Activated CD4-positive, alpha-beta T cell treated with anti-CD3 and anti-CD28 coated beads, Interleukin-2, Interleukin-4, amounts not matched to agents 100 ng/mL and 50 ng/mL, durations not matched to agents 16 hours and 8 hours (primary cell): ENCODE measurements at regions not wholly inside any gene's neighbourhood (a gene's known extent, or its start where the extent isn't known, plus 50 kb on each side); places are given as distances from the start of the nearest gene placed in this dataset.

Experiments
- DNase-seq: peaks from one replicate; pipeline ENCODE4 v3.0.0-alpha.2; 2020; ENCODE audit warnings: low spot score

DNA sequence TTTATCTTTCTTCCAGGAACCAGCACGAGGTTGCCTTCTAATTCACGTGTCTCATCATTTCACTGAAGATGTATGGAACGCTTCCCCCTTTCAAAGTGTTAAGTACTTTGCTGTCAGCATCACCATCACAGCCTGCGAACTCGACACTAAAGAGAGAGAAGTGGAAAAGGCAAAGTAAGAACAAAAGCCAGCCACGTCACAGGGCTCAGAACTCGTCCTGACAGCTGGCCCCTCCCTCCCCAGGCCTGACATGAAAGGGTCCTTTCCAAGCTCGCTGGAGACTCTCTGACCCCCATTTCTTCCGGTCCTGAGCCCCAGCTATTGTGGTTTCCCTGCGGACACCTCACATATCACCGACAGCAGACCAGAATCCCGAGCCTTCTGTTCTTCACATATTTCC lies 177.8 kb upstream of the NTM start:
- DNase-seq = no peak

DNA sequence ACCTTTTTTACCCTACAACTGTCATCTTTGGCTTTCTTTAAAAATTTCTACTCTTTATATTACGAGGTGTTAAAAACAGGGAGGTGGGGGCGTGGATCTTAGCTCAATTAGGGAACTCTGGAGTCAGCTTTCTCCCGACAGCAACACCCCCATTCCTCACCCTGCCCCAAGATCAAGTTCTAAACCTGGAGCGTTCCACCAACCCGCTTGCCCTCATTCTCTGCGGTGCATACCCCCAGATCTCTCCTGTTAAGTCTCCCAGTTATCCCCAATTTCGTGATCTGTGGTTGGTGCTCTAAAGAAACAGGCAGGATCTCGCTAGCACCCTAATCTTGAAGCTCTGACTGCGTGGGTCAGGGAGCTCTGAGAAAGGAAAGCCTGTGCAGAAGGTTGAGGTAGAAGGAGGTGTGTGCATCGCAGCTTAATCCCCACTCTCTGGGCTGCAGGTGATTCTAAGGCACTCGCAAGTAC lies 177.3 kb upstream of the NTM start:
- no peak for DNase-seq

DNA sequence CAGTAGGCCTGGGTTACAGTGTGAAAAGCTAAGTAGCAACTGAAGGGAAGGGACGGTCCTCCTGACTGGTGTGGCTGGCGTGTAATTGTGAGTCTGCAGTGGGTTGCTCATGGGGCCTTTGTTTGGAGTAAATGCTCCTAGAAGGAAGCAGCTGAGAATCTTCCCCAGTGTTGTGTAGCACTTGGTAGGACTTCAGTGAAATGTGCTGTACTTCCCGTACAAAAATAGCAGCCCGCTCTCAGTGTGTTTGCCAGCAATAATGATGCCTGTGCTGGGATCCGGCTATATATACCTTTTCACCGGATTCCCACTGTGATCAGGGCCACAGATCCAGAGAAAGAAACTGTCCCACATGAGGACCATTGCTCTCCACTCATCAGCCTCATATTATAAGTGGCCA lies 175.7 kb upstream of the NTM start:
- DNase-seq = no peak

DNA sequence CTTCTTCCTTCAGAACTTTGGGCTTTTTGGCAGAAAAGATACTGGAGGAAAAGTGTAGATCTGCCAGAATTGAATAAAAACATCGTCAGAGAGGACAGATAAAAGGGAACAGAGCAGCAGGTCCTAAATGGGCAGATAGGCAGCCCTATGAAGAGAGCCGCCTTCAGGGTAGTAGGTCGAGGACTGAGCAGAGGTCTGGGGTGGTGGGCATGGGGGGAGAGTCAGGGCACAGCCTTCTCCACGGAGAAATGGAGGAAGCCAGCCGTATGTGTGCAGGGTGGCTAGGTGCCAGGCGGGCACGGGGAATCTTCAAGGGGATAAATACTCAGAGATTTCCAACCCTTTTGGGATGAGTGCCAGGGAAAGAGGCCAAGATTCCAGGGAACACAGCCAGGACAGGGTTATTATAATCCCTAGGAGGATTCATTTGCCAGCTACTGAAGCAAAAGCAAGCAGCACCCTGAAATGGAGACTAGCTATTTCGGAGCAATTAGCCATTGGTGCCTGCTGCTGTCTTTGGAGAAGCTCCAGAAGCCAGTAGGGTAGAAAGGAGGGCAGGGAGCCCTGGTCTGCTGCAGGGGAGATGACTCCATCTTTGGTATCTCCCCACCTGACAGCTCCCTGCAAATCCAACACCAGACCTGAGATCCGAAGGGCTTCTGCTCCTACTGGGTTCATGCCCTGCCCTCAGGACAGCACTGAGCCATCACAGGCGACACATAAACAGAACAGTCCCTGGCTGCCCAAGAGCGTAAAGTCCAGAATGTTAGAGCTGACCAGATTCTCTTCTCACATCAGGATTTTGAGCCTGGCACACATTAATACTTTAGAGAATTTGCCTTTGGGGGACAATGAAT lies 174.5 kb upstream of the NTM start:
- DNase-seq = no peak

DNA sequence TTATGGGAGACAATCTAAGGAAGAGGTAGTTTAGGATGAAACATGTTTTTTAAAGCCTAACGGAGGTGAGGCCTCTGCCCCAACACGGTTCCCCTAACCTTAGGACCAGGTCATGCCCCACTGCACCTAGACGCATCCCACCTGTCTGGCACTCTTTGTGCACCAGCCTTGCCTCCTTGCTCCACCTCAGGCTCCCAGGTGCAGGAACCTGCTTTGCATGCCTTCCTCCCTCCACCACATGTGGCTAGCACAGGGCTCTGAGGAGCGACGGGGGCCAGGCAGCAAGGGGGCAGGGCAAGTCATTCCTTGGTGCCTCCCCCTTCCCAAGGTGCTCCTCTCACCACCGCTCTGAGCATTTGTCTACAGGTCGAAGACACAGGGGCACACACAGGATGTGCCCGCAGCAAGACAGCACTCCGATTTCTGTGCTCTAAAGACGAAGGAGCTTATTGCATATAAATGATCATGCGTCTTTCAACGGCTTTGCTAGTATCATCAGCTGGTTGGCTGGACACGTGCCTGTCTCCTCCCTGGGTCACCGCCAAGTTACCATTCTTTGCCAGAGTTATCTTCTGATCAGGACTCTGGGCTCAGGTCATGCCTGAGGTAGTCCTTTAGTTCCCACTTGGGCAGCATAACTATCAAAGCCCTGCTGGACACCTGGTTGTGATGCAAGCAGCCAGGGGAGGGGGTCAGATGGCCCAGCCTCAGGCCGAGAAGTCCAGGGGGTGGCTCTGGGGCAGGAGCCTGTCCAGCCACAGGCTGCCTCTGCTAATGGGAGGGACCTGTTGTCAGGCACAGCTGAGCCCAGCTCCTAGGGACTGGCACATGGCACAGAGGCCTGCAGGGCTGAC lies 172.0 kb upstream of the NTM start:
- no peak for DNase-seq

DNA sequence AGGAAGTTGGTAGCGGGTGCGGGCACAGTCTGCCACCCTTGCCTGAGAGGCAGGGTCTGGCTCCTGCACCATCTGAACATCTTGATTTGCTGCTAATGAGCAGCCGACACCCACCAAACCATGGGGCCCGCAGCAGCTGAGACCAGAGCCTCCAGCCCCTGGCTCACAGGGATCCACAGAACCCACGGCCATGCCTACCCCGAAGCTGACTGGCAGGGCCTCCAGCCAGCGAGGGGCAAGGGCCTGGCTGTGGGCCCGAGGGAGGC lies 171.5 kb upstream of the NTM start:
- no peak for DNase-seq

DNA sequence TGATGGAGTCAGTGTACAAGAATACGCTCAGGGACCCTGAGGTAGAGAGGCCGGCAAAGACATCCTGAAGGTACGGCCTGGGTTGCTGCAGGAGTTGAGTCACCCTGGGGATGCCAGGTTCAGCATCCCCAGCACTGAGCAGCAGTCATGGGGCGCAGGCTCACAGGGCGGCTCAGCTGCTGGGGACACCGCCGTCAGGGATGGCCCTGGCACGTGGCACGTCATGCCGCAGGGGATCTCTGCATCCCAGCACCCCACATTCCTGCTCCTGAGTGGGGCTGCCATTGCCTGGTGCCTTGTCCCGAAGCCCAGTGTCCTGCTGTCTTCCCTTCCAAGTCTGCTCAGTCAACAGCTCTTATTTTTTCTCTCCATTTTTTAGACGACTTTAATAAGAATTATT lies 168.7 kb upstream of the NTM start:
- DNase-seq = no peak

DNA sequence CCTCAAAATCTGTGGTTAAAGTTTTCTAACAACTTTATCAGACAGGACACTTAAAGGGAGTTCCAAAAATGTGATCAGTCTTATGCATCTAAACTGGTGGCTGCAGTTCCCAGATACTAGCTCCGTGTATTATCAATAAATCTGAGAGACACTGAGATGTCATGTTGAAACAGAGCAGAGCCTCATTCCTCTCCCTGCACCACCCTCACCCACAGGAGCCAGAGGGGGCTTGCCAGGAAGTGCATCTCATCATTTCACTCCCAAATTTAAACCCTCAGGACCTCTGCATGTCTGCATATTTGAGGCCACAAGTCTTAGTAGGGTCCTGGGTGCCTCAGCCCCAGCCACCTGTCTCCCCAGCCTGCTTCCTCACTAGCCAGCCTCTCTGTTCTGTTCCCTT lies 167.4 kb upstream of the NTM start:
- DNase-seq = no peak

DNA sequence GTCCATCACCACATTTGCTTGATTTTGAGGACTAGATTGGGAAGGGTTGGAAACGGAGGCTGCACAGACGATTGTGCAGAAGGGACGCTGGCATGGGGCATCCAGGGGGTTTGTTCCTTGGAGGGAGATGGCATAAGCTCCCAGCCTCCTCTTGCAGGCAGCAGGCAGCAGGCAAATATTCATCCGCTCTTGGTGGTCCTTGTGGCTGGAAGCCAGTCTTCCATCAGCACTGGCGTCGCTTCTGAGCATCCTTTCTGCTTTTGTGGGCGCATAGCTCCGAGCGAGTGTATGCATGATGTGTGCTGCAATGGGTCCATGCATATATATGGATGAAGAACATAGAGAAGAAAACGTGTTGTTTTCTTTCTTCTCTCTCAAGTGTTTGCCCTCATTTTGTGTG lies 166.1 kb upstream of the NTM start:
- DNase-seq = no peak

DNA sequence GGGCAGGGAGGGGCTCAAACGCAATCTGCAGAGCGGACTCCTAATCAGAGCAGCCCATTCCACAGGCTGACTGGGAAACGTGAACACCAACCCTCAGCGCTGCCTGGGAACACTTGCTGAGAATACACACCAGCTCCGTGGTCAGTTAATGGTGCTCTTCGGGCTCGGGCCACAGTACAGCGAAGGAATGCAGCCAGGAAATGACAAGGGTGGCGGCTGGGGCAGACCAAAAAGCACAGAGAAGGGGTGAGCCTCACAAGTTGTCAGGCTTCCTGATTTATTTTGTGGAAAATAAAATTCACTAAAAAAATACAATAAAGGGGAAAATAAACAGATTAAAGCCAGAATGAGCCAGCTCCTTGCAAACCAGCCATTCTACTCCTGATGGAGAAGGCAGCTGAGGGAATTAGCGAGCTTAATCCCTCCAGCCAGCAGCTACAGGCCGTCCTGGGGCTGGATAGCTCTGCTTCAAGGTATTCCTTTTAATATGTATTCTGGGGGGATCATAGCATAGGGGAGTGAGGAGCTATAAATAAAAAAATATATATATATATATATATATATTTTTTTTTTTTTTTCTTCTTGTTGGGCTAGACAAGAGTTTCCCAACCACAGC lies 165.5 kb upstream of the NTM start:
- DNase-seq = no peak

DNA sequence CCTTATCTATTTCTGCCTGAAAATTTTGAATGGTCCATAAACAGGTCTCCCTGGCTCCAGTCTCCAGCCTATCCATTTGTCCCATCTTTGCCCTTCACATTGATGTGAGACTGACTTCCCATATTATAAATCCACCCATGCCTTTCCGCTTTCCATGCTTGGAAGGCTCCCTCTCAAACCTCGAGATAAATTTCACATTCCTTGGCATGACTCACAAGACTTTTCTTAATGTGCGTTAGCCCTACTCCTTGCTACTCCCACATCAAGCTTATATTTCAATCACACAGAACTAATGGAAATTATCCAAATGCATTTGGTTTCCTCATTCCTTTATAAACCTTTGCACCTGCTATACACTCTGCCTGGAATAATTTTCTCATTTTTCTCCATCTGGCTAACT lies 163.7 kb upstream of the NTM start:
- no peak for DNase-seq

DNA sequence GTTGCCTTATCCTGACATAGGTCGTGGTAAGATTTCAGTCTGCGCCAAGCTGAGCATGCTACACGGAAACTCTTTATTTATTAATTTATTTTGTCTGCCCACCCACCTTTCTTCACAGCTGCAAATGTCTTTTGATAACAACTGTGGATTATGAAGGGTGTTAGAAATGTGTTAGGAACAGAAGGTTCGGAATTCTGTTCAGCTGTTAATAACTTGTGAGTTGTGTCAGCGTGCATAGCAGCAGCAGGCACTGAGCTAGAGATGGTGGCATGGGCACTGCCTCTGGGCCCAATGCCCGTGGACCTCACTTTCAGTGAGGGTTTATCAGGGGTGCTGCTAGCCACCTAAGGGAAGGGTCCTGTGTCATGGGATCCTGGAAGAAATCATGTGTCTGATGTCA lies 162.5 kb upstream of the NTM start:
- no peak for DNase-seq

DNA sequence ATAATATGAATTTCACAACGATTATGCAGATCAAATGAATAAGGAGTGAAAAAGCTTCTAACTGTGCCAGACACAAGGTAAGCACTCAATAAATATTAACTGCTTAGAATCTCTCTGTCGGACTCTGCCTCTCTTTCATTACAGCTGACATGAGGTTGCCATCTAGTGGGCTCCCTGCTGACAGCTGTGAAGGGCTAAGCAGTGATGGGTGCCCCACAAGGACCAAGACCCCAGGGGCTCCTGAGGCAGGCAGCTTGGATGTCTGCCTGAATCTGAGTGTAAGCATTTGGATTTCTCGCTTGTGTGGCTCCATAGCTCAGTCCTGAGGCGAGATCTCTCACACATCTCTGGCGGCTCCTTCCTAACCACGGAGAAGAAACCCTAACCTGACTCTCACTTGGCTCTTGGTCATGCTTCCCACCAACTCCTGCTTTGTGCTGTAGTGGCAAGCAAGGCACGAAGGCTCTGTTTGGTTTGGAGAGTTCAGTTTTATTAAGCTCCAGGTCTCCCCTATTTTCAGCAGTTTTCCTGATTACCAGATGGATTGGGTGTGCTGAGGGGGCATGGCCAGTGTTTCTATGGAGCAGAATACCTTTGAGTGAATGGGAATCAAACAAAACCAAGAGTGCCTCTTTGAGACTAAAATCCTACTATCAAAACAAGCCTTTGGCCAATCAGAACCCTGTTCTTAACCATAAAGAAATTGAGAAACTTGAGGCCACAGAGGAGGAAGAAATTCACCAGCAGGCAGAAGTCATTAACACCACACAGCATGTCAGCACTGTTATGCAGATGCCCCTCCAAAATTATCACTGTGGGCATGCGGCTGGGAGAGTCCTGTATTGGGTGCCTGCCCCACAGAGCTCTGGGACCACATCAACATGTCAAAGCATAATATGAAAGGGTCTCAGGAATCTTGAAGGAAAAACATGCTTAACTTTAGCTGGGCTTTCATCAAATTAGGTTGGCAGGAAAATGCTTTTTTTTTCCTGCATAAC lies 152.8 kb upstream of the NTM start:
- DNase-seq = no peak

DNA sequence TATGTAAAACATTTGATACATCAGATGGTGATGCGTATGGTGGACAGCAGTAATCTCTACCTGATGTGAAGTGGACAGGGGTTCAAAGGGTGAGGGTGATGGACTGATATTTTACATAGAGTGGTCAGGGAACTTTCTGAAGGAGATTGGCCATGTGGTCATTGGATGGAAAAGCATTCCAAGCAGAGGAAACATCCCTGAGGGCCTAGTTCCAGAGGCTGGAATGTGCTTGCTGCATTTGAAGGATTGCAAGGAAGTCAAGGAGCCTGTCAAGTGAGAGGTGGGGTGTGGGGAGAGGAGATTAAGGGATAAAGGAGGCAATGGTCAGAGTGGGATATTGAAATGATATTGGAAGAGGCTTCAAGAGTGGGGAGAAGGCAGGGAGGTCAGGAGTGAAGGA lies 151.9 kb upstream of the NTM start:
- no peak for DNase-seq

DNA sequence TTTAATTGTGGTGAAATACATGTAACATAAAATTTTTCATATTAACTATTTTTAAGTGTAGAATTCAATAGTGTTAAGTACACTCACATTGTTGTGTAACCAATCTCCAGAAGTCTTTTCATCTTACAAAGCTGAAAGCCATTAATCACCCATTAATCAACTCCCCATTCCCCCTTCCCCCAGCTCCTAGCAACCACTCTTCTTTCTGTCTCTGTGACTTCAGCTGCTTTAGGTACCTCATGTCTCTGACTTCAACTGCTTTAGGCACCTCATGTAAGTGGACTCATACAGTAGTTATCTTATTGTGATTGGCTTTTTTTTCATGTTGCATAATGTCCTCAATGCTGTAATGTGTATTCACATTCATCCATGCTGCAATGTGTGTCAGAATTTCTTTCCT lies 150.8 kb upstream of the NTM start:
- DNase-seq = no peak

DNA sequence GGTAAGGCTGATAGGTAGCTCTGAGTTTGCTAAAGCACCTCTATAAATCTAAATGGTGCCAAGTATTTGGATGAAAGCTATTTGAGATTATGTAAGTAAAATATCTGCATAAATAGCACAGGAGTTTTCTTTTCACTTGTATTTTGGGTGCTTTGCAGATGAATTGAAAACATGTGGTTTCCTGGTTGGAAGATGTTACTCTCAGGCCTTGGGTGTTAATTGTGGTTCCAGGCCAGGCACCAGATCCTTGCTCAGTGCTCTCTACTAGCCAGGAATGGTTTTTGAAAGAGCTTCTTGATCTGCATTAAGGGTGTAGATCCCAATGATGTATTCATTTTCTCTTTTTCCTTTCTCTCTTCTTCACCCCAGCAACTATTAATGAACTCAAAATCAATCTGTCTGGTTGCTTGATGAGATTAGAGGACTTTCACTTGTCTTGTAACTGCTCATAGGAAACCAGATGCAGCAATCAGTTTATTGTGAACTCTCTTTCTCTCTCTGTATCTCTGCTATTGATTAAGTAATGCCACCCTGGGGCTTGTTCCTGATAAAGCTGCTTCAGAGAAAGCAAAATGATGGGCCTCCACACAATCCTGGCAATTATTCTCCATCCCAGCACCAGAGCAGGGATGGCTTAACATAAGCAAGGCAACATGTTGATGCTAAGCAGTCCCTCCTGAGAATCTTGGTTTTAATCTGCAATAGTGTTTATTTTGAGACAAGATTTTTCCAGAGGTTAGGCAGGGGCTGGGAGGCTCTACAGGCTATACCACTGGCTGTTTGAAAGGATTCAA lies 147.0 kb upstream of the NTM start:
- no peak for DNase-seq

DNA sequence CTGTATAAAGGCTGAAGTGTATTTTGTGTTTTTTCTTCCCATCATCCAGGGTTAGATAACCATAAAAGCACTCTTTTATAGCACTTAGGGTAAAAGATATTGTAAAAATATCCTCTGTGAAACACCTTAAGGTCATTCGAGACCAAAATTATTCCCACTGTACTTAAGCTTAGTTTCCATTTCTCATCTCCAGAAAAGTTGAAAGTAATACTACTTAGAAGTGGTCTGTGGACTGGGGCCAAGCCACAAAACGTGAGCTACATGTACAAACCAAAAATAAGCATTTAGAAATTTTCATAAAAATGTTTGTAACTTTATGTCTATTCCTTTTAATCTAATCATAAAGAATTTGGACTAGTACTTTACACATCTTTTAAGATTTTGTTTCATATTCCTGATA lies 142.0 kb upstream of the NTM start:
- no peak for DNase-seq

DNA sequence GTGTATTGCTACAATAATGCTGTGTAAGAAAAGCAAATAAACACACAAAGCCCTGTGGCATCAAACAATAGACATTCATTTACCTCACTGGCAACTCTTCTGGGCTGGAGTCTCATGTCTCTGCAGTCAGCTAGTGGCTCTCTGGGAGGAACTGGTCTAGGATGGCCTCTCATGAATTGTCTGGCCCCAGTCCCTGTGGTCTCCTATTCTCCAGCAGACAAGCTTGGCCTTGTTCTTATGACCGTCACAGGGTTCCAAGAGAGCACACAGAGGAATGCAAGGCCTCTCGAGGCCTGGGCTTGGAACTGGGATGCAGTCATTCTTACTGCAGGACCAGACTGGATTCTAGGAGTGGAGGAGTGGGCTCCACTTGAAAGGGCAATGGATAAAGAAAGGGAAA lies 141.2 kb upstream of the NTM start:
- no peak for DNase-seq

DNA sequence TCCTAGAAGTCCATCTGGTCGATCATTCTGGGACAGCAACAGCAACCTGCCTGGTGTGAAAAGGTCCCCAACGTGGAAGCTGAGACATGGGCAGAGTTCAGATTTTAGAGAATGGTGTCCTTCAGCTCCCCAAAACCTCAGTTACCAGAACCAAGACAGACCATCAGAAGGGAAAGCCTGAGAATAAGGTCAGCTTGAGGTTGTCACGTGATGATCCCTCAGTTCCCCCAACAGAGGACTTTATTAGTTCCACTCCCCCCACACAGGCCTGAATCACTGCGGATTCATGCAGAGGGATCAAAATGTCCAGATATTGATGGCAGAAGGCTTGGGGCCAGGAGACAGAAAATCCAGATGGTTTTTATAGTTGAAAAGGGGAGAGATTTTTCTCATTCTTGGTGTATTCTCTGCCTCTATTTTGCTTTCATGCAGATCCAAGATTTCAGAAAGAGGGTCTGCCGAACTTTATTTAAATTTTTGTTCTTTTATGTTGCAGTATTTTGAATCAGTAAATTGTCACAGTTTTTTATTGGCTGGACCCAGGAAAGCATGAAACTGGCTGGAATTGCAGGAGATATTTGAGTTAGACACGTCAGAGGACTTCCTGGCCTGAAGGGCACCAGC lies 139.0 kb upstream of the NTM start:
- no peak for DNase-seq

DNA sequence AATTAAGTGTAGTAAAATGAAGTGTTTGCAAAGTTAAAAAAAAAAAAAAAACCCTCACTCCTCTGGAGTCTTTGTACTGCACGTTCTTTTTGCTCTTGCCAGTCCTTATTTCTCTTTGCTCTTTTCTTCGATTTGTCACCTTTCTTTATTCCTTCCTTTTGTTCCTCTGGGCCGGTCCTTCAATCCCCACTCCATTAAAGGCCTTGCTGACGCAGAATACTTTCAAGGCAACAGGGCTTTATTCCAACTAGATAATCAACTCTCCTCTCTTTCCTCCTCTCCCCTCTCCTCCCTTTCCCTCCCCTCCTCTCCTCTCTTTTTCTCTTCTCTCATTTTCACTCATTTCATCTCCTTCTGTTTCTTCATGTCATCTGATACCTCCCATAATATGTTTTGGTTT lies 138.2 kb upstream of the NTM start:
- DNase-seq = no peak

DNA sequence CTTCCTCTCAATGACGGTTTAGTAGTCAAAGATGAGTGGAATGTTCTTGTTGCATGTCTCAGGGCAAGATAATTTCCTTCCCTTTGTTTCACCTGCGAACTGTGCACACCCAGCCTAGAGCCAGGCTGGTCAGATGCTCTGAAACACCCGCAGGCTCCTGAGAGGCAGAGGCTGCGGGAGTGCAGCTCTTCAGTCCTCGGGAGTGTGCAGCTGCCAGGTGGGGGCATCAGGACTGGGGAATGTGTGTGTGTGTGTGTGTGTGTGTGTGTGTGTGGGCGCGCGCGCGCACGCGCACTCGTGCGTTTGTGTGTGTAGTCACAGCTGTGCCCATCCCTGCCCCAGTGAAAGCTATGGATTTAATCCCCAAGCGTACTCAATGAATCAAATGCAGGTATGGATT lies 136.2 kb upstream of the NTM start:
- no peak for DNase-seq
